ENCODE measurements at regions not wholly inside any gene's neighbourhood (a gene's known extent, or its start where the extent isn't known, plus 50 kb on each side); places are given as distances from the start of the nearest gene placed in this dataset.

DNA sequence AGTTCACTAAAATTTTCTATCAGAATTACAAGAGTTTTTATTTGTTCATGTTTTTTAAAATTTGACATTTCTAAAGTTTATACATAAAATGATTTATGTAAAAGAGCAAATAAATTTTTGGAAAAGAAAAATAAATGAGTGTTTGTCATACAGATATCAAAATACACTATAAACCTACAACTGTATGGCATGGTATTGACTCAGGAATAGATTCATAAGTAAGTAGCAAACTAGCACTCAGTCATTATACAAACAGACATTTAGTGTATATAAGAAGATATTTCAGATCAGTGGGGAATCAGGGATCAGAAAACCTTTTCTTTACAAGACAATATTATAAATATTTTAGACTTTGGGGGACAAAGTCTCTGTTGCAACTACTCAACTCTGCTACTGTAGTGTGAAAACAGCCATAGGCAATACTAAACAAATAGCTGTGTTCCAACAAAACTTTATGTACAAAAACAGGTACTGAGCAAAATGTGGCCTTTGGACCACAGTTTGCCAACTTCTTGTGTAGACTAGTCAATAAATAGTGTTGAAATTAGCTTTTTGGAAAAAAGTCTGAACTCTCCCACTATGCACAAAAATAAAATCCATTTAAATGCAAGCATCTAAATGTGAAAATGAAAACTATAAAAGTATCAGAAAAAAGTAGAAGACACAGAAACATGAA lies 508.8 kb upstream of the CAMK1G start:
- no peak overlapping the region for H3K27ac ChIP-seq
- TF ChIP-seq, protein P1, sequence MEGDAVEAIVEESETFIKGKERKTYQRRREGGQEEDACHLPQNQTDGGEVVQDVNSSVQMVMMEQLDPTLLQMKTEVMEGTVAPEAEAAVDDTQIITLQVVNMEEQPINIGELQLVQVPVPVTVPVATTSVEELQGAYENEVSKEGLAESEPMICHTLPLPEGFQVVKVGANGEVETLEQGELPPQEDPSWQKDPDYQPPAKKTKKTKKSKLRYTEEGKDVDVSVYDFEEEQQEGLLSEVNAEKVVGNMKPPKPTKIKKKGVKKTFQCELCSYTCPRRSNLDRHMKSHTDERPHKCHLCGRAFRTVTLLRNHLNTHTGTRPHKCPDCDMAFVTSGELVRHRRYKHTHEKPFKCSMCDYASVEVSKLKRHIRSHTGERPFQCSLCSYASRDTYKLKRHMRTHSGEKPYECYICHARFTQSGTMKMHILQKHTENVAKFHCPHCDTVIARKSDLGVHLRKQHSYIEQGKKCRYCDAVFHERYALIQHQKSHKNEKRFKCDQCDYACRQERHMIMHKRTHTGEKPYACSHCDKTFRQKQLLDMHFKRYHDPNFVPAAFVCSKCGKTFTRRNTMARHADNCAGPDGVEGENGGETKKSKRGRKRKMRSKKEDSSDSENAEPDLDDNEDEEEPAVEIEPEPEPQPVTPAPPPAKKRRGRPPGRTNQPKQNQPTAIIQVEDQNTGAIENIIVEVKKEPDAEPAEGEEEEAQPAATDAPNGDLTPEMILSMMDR (conservative IDR thresholded peaks at IDR 0.05): no peak

DNA sequence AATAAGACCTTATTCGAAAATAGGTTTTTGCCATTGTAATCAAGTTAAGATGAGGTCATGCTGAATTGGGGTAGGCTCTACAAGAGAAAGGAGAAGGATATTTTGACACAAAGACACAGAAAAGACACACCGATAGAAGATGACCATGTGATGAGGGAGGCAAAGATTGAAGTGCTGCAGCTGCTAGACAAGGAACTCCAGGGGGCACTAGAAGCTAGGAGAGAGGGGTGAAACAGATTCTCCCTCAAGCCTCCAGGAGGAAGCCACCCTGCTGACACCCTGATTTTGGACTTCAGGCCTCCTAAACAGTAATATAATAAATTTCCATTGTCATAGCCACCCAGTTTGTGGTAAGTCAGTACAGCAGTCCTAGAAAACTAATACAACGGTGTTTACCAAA lies 506.8 kb upstream of the CAMK1G start:
- TF ChIP-seq, protein P1 (conservative IDR thresholded peaks at IDR 0.05): peak; percentile 58; the same call in 1 of the 2 replicates
- H3K27ac ChIP-seq: no peak overlapping the region

DNA sequence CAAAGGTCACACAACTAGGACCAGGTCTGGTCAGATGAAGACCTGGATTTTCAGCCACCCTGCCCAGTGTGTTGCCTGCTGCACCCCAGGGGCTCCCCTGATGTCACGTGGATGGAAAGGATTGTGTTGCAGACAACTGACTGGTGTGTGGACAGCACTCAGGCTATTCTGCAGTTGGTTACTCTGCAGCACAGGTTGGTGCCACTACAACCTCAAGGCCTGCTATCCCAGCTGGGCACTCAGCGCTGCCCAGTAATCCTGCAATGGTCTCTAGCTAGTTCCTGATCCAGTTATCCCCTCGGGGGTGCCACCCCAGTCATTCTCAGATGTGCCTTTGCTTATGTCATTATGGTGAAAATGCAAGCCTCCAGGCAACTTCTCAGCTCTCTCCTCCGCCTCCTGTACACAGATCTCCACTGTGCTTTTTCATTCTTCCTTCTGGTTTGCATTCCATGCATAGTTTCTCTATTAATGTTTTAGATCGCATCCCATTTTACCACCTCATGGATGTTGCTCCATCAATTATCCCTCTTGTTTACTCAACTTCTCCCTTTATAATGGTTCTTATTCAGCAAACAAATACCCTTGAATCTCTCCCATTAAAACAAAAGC lies 503.2 kb upstream of the CAMK1G start:
- no peak overlapping the region for H3K27ac ChIP-seq
- TF ChIP-seq, protein P1 (conservative IDR thresholded peaks at IDR 0.05): no peak

DNA sequence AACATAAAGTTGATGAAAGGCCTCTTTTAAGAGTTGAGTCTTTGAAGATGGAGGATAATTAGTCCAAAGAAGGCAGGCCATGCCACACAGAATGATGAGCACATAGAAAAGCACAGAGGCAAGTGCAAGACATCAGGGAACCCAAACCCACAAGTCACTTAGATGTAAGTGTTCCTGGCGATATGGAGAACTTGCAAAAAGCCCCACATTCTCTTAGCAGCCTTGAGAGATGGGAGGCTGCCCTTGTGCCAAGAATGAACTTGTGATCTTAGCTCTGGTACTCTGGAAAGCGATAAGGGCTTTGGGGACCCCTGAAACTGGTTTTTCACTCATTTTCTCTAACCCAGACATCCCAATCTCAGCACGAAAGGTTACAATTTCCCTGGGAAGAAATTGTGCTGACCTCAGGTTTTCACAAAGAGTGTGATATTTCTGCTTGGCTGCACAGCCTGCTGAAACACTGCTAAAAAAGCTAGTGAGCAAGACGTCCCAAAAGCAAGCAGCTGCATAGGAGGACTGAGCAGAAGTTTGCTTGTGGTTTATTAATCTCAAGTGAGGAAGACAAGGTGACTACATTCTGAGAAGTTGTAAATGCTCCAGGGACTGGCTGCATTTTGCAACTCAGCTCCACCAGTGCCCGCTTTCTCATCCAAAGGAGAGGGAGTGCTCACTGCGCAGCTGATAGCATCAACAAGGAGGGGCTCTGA lies 496.9 kb upstream of the CAMK1G start:
- TF ChIP-seq, protein P1 (conservative IDR thresholded peaks at IDR 0.05): no peak
- no peak overlapping the region for H3K27ac ChIP-seq

DNA sequence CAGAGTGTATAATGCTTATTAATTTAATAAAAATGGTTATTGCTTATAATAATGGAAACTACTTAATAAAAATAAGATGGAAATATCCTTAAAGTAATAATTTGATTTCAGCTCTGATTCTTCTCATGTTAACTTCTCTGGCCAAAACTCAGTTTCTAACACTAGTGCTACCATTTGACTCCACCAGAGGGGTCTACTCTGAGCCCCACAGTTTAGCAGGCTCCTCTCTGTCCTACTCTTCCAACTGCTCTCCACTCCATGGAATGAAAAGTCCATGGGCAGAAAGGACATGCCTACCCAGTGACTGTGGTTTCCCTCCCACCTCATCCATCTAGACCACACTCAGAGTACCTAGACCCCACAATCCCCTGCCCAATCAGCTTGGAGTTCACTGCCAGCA lies 489.1 kb upstream of the CAMK1G start:
- H3K27ac ChIP-seq: no peak overlapping the region
- TF ChIP-seq, protein P1 (conservative IDR thresholded peaks at IDR 0.05): no peak

DNA sequence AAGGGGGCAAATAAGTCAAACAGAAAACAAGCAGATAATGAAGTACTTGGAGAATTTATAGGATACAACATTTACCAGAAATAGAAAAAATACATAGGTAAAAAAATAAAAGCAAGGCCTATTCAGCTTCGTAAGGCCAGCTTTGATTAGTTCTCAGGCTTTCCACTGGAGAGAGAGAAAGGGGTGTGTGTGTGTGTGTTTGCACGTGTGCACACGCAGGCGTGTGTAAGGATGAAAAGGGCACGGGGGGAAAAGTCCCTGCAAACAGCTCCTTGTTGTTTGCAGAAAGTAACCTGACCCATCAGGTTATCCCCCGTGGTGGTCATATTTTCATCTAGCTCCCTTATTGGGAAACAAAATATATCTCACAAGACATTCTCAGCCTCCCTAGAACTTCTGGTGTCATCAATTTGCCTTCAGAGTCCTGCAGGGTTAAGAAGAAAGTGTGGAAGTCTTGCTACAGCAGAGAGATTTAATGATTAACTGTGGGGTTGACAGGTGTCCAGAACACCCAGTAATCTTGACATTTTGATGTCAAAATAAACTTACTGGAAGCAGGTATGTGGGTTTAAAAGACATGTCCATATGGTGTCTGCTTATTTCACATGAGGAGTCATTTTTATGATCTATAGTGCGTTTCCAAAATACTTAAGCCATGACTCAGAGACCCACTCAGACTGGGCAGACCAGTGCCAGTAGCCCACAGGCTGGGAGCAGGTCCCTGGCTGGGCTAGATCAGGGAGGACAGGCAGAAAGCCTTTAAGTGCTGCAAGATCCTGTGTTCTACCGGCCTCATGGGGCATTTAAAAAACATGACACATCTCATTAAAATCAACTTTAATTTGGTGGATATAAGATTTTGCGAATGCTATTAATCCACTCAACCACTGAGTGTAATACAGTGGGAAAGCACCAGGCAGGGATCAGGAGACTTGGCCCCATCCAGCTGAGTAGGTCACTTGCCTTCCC lies 487.6 kb upstream of the CAMK1G start:
- H3K27ac ChIP-seq: no peak overlapping the region
- TF ChIP-seq, protein P1 (conservative IDR thresholded peaks at IDR 0.05): no peak
